Right kidney (tissue), 1 donor: ENCODE measurements at regions not wholly inside any gene's neighbourhood (a gene's known extent, or its start where the extent isn't known, plus 50 kb on each side); places are given as distances from the start of the nearest gene placed in this dataset.
"Not testable (repeated sequence)": the region's sequence is repeated elsewhere in the genome, so short reads cannot be mapped to it uniquely, and the experiment has no call there.

ENCODE experiments used
- DNase-seq: peaks from one replicate; pipeline ENCODE4 v3.0.0-alpha.2; 2016

DNA sequence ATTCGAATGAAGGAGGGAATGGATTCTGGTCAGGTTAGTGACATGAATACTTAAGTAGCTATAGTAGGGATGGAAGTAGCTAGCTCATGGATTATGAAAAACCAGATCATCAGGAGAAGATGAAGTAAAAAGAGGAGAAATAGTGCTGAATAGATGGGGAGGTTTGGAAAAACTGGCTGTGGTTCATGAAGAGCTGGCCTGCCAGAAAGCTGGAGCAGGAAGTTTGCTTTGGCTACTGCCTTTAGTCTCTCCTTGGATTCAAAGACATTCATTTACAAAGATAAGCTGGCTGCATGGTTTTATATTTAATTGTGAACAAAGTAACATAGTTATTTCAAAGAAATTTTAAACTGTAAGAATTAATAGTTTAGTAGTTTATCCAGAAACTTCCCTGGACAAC lies 567.0 kb downstream of the RIT2 start:
- no peak for DNase-seq

DNA sequence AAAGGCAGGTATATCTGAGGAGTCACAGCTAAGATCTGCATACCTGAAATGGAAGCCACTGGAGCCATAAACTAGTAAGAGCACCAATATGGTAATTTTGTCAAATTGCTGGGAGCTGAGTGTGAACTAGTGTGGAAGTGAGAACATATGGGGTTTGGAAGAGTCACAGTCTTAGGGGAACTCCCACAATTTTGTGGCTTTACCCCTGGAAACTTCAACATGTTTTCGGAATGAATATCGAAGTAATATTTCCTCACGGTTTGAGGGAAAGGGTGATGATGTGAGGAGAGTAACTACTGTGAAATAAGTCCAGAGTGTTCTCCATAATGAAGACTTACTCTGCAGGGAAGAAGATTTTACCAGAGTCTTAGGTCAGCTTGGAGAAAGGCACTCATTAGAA lies 565.9 kb downstream of the RIT2 start:
- no peak for DNase-seq

GRCh38 chr18:42552559-42552958 lies 562.9 kb downstream of the RIT2 start:
- not testable (repeated sequence) for DNase-seq

DNA sequence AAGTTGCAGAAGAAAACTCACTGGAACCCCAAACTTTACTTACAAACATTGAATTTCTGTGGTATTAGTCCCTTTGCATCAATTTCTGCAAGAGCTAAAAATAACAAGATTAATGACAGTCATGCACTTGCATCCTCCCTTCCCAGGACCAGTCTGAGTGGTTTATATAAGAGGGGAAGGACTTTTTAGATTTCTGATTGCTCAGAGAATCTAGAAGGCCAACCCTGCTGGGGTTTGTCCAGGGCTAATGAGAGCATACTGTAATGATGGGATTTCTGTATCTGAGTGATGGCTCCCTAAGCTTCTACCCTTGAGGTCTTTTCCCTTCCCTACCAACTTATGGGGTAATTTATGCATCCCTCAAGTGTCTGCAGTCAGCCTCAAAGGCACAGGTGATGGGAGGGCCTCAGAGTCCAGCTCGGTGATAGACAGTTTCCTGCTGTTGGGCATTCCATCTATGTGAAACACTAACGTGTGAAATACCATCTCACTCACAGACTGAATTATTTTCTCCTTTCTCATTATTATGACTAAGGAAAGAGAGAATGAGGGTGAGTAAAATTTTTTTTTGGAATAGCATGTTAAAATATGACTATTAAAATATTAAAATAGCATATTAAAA lies 556.3 kb downstream of the RIT2 start:
- no peak for DNase-seq

- DNase-seq, result no peak
Measured at GRCh38 chr18:42561521-42561920, 554.0 kb downstream of the RIT2 start.

DNA sequence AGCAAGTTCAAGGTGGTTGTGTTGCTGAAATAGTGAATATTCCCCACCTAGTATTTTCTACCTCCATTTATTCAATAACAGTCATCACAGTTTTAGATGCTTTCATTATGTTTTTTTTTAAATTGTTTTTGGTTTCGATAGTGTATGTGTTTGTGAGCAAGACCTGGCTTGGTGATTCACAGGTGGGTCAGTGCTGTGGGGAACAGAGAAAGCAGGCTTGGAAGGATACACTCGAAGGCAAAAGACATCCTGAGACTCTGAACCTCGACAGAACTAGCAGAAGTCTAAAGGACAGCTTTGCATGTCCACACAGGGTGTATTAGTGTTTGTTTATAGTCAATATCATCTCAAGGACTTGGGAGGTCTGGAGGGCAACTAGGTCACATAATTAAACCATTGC lies 551.5 kb downstream of the RIT2 start:
- DNase-seq, result no peak

- no peak for DNase-seq
Measured at GRCh38 chr18:42564761-42565160, 550.7 kb downstream of the RIT2 start.

DNA sequence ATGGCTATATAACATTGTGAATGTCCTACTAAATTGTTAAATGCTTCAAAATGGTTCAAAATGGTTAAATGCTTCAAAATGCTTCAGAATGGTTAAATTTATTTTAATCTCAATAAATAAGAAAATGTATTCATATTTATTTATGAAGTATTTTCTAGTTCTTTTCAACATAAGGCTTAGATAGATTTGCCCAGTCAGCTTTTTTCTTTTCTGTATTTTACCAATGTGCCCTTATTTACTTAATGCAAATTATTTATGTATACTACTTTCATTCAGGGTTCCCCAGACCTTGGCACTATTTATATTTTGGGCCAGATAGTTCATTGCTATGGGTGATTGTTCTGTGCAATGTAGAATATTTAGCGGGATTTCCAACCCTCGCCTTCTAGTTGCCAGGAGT lies 546.7 kb downstream of the RIT2 start:
- DNase-seq, result no peak

DNA sequence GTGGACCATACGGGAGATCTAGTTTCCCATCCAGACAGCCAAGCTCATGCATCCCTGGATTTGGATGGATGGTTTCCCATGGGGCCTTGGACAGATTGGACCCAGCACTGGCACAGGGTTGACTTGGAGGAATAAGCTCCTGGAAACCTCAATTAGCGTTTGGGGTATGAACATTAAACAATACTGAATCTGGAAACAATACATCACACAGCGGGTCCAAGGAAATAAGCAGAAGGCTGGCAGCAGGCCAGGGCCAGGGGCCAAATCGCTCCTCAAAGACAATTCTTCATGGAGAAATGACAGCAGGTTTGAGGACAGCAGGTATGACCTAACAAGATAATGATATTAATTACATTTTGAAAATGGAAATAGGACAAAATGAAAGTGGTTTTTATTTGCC lies 540.6 kb downstream of the RIT2 start:
- no peak for DNase-seq

DNA sequence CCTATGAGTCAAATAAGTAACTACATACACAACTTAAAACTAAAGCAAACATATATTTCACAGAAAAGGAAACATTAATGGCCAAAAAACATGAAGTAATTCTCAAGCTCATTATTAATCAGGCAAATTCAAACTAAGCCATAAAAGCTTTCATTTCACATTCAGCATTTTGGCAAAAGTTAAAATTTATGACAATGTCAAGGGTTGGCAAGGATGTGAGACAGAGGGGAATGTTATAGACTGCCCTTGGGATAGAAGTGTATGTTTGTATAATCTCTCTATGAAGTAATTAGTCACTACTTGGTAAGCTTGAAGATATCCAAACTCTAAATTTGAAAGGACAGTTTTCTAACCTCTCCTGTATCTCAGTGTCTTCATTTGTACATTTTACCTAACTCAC lies 539.4 kb downstream of the RIT2 start:
- DNase-seq, result no peak

- DNase-seq, result no peak
Measured at GRCh38 chr18:42578792-42579191, 536.7 kb downstream of the RIT2 start.

GRCh38 chr18:42582266-42582665 lies 533.2 kb downstream of the RIT2 start:
- no peak for DNase-seq

DNA sequence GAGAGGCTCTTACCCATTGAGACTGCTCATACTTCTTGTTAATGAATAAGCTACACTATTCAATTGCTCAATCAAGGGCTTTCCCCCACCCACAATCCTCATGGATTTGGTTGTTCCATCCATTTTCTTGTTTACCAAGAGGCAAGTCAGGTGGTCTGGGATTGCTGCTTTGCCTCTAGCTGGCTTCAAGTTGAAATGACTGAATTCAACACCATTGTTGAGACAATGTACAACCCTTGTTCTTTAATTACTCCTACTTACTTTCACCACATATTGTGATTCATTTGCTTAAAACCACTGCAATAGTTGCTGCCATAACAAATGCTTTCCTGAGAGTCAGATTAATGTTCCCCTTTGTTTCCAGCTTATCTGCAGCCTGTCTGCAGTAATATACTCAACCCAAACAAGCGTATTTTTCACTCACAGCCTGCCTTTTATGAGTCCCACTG lies 532.2 kb downstream of the RIT2 start:
- no peak for DNase-seq

DNA sequence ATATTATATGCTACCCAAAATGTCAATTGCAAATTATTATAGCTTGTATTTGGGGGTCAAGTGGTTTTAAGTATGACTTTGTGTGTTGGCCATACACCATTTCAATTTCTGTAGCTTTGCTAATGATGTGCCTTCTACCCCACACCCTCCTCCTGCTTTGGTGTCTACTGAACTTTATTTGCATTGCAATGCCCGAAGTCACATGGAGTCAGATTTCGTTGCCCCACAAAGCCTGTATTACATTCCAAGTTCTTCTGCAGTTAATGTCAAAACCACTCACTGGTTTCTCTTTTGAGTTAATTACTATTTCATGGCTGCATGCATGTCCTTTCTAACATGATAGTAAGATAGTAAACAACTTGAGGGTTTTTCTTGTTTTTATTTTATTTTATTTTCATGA lies 528.9 kb downstream of the RIT2 start:
- DNase-seq, result no peak

- DNase-seq, result no peak
Measured at GRCh38 chr18:42588786-42589185, 526.7 kb downstream of the RIT2 start.

DNA sequence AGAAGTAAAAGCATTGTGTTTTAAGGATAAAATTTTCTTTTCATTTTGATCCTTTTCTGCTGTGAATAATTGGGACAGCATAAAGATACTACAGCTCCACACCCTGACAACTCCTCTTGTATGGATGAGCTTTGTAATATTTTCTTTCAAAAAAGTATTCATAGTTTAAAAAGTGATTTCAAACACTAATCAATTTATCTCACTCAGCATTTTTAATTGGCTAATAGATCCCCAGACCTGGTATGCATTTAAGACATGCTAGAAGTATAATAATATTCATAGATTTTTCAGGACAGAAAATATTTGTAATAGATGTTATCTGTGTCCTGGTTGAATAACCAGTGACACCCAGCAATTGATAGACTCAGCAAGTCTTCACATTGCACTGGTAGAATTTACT lies 510.7 kb downstream of the RIT2 start:
- no peak for DNase-seq

DNA sequence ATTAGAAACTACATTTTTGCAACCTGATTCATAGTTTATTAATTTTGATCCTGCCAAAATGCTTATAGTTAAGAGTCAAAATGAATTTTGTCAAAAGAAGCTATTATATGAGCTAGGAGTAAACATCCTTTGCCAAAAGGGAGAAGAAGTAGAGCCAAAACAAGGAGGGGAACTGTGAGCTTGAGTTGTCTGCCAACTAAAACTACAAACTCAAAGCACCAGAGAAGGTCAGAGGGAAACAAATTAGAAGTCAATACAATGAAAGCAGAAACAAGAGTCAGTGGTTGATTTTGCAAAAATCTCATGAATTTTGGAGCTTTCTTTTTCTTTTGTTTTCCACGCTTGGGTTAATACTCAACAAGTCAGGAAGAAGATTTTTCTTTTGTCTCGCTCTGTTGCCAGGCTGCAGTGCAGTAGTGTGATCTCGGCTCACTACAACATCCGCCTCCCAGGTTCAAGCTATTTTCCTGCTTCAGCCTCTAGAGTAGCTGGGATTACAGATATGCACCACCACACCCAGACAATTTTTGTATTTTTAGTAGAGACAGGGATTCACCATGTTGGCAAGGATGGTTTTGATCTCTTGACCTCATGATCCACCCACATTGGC lies 508.5 kb downstream of the RIT2 start:
- DNase-seq, result no peak

DNA sequence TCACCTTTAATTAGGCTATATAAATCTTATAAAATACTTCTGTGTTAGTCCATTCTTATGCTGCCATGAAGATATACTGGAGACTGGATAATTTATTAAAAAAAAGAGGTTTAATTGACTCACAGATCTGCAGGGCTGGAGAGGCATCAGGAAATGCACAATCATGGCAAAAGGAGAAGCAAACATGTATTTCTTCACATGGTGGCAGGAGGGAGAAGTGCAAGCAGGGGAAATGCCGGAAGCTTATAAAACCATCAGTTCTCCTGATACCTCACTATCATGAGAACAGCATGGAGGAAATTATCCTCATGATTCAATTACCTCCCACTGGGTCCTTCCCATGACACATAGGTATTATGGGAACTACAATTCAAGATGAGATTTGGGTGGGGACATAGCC lies 504.4 kb downstream of the RIT2 start:
- no peak for DNase-seq

DNA sequence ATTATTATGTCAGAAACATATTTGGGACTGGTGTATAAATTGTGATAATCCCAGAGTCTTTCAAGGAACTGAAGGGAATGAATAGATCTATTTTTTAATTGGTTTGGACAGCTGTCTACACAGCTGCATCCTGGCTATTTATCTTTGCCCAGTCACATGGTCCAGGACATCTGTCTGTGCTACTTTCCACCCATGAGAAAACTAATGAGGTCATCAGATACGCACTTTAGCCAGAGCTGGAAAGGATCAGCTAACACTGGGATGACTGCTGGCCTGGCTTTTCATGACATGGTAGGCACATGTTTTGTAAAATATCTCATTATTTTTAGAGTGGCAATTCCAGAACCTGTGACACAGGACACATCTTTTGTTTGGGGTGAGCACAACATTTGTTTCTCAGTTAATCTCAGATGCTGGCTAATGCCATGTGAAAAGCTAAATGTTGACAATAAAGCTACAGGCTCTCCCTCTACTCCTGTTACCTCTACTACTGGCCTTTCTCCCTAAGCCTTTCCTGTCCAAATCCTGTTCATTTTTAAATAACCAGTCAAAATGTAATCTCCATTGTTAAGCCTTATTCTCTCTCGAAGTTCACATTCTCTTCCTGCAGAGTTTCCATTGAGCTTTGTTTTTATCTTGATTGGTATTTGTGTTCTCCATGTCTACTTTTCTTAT lies 500.7 kb downstream of the RIT2 start:
- DNase-seq, result no peak

GRCh38 chr18:42617221-42617620 lies 498.3 kb downstream of the RIT2 start:
- no peak for DNase-seq

- no peak for DNase-seq
Measured at GRCh38 chr18:42619771-42620170, 495.7 kb downstream of the RIT2 start.

DNA sequence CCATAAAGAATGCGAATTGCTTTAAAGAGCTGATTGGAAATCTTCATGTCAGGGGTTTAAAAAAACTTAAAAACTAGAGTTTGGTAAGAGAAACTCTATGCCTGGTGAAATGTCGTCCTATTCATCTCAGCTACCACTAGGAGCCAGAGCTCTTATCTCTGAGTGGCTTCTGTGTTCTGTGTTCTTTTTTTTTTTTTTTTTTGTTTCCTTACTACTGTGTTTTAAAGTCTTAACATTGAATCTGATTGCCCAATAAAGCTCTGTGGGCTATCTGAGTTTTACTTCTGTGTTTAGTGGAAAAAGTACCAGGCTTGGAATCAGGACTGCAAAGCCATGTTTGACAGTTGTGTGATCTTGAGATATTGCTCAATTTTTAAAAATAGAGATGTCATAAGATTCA lies 494.8 kb downstream of the RIT2 start:
- DNase-seq, result no peak

DNA sequence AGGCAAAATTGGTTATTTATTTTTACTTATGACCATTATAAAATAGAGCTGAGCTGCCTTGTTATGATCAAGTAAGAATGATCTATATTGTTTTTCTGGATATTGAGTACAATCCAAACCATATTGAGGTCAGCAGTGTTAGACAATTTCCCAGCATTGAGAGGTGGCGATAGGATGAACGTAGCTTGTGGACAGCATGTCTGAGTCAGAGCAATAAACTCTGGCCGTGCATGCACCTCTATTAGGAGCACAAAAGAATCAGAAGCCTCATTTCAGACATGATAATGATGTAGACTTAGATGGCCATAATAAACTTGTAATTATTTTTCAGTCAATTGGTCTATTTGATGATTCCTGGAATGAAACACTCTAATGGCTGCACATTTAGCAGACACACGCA lies 491.6 kb downstream of the RIT2 start:
- DNase-seq, result no peak

GRCh38 chr18:42632801-42633200 lies 482.7 kb downstream of the RIT2 start:
- no peak for DNase-seq
